Smooth muscle cell (in vitro differentiated cells): ENCODE measurements at regions not wholly inside any gene's neighbourhood (a gene's known extent, or its start where the extent isn't known, plus 50 kb on each side); places are given as distances from the start of the nearest gene placed in this dataset.

ENCODE experiments used
- DNase-seq: peaks from one replicate; lab custom pipeline; 2025; ENCODE audit not compliant: unreplicated experiment; lab: John Stamatoyannopoulos, UW
- H2AFZ ChIP-seq: fragments of 200-600 bp; sonication (generic); 2 replicates; pipeline ENCODE4 v1.6.0; 2016; ENCODE audit warnings: antibody characterized with exemption, low read depth, mild to moderate bottlenecking
- H3F3A ChIP-seq: fragments of 200-600 bp; sonication (generic); 2 replicates; pipeline ENCODE4 v1.6.0; 2017; ENCODE audit warnings: antibody characterized with exemption, low read depth
- H3K27ac ChIP-seq: fragments of 200-600 bp; sonication (generic); 2 replicates; pipeline ENCODE4 v1.5.1; 2016; ENCODE audit warnings: low read depth, mild to moderate bottlenecking
- H3K27me3 ChIP-seq: fragments of 200-600 bp; sonication (generic); 2 replicates; pipeline ENCODE4 v1.6.1; 2016; ENCODE audit warnings: low read depth, mild to moderate bottlenecking
- H3K36me3 ChIP-seq: fragments of 200-600 bp; sonication (generic); 2 replicates; pipeline ENCODE4 v1.5.1; 2016; ENCODE audit warnings: low read depth
- H3K4me1 ChIP-seq: fragments of 200-600 bp; sonication (generic); 2 replicates; pipeline ENCODE4 v1.5.1; 2016; ENCODE audit warnings: low read depth
- H3K4me2 ChIP-seq: fragments of 200-600 bp; sonication (generic); 2 replicates; pipeline ENCODE4 v1.6.0; 2016; ENCODE audit warnings: mild to moderate bottlenecking
- H3K4me3 ChIP-seq: fragments of 200-600 bp; sonication (generic); 2 replicates; pipeline ENCODE4 v1.5.1; 2016; ENCODE audit warnings: mild to moderate bottlenecking
- H3K79me2 ChIP-seq: fragments of 200-600 bp; sonication (generic); 2 replicates; pipeline ENCODE4 v1.6.0; 2016; ENCODE audit warnings: low read depth, mild to moderate bottlenecking
- H3K9ac ChIP-seq: fragments of 200-600 bp; sonication (generic); 2 replicates; pipeline ENCODE4 v1.6.0; 2016; ENCODE audit warnings: low read depth
- H3K9me3 ChIP-seq: fragments of 200-600 bp; sonication (generic); replicated peaks from 2 replicates; pipeline ENCODE4 v1.5.1; 2016; ENCODE audit warnings: low read depth
- H4K20me1 ChIP-seq: fragments of 200-600 bp; sonication (generic); 2 replicates; pipeline ENCODE4 v1.6.0; 2016; ENCODE audit warnings: low read depth
- WGBS: methylation state at CpG from one replicate; pipeline ENCODE4 v1.1.7; 2016; ENCODE audit warnings: low lambda C conversion rate; 5-methylcytosine and 5-hydroxymethylcytosine counted together
- TF ChIP-seq, protein P1 (sequence below): fragments of 200-600 bp; sonication (generic); IDR thresholded peaks from 2 replicates; pipeline ENCODE4 v1.5.1; 2017; ENCODE audit warnings: borderline replicate concordance, mild to moderate bottlenecking, antibody characterized with exemption; ENCODE audit not compliant: insufficient read depth, poor library complexity, severe bottlenecking

DNA sequence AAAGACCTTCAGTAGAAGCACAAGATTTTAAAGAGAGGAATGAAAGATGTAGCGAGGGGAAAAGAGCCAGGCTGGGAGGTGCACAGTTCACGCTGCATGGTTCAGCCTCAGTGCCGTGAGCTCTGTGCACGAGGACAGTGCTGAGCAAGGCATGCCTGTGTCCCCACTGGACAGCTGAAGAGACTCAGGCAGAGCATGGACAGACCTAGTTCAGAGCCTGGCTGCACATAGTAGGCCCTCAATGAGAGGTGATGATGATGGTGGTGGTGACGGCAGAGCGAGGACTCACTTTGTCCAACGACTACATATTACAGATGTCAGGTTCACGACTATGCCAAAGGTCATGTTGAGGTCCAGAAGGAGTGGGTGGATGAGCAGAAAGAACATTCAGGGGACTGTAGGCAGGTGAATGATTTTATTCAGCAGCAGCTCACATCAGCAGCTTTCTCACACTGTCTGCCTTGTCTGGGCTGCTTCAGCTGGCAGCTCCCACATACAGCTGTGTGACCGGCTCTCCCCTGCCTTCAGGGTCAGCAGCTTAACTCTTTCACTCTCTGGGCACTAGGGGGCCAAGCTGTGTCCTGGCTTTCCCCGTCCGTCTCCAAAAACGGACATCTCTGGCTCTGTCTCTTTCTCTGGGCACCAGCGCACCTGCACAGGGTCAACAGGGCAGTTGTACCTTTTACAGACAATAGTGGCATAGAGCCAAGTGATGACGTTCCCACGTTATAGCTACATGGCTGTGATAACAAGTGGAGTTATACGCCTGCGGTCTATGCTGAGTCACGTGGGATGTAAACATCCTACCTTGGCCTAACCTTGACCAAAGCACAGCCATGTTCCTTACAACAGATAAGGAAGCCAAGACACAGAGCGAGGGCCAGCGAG, 83.4 kb upstream of the KCNK12 start:
- Histone ChIP-seq H3F3A (no peaks in the 10 kb centered on the region), H3K4me3 (no peak overlapping the region), H4K20me1 (no peaks in the 10 kb centered on the region), H3K36me3 (no peaks in the 10 kb centered on the region), H3K9me3 (no peaks in the 10 kb centered on the region), H3K79me2 (no peaks in the 10 kb centered on the region), H3K4me2 (no peak overlapping the region), H3K27ac (no peak overlapping the region), H3K4me1 (no peaks in the 10 kb centered on the region), H3K27me3 (no peaks in the 10 kb centered on the region), H3K9ac (no peak overlapping the region), H2AFZ (no peak overlapping the region)
- WGBS: 64% methylated on average over 20 of the region's 20 CpGs
- no peak for DNase-seq
- TF ChIP-seq, protein P1, sequence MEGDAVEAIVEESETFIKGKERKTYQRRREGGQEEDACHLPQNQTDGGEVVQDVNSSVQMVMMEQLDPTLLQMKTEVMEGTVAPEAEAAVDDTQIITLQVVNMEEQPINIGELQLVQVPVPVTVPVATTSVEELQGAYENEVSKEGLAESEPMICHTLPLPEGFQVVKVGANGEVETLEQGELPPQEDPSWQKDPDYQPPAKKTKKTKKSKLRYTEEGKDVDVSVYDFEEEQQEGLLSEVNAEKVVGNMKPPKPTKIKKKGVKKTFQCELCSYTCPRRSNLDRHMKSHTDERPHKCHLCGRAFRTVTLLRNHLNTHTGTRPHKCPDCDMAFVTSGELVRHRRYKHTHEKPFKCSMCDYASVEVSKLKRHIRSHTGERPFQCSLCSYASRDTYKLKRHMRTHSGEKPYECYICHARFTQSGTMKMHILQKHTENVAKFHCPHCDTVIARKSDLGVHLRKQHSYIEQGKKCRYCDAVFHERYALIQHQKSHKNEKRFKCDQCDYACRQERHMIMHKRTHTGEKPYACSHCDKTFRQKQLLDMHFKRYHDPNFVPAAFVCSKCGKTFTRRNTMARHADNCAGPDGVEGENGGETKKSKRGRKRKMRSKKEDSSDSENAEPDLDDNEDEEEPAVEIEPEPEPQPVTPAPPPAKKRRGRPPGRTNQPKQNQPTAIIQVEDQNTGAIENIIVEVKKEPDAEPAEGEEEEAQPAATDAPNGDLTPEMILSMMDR: peak; percentile 20

DNA sequence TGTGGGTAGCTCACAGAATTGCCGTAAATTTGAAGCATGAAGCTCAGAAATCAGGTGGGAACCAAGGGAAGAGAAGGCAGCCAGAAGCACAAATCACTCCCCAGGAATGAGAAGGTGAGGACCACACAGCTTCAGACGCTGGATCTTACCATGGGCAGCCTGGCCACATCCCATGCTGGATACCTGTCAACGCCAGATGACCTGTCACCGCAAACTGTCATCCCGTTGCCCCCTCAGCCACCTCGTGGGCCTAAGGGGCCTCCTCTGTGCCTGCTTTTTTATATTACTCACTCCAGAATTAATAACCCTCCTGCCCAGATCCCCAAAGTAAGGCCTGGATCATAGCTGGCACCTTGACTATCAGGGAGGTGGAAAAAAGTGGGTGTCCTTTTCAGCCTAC, 82.3 kb upstream of the KCNK12 start:
- H3K27me3 ChIP-seq: no peaks in the 10 kb centered on the region
- H3K4me3 ChIP-seq: no peak overlapping the region
- no peaks in the 10 kb centered on the region for H3K9me3 ChIP-seq
- no peak overlapping the region for H3K9ac ChIP-seq
- no peaks in the 10 kb centered on the region for H3K79me2 ChIP-seq
- no peaks in the 10 kb centered on the region for H4K20me1 ChIP-seq
- 89% methylated on average over 6 of the region's 6 CpGs for whole genome bisulfite sequencing
- H3F3A ChIP-seq: no peaks in the 10 kb centered on the region
- no peak for DNase-seq
- H3K27ac ChIP-seq: no peak overlapping the region
- TF ChIP-seq, protein P1: no peak
- H3K4me2 ChIP-seq: no peak overlapping the region
- H2AFZ ChIP-seq: no peak overlapping the region
- no peaks in the 10 kb centered on the region for H3K36me3 ChIP-seq
- no peaks in the 10 kb centered on the region for H3K4me1 ChIP-seq

DNA sequence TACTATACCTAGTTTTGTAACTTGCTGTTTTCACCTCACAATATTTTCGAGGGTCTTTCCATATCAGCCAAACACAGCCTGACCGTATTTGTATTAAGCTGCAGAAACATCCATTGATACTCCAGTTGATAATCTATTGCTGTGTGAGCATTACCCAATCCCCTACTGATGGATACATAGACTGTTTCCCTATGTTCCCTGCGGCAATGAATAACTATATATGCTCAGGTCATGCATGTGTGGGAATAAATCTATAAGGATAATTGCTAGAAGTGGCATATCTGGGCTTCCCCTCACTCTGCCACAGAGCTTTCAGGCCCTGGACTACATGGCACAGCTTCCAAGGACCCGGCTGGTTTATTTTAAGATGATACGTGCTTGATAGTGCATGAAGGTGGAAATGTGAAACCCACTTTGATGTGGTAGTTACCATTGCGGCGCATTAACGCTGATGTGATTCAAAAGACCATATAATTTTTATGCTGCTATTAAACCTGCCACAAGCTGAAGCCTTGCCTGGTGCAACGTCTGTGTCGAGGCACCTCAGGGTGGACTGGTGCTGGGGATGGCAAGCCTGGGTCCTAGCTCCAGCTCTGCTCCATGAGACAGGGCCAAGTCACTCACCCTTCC, 81.4 kb upstream of the KCNK12 start:
- TF ChIP-seq, protein P1: no peak
- WGBS: 91% methylated on average over 10 of the region's 10 CpGs
- no peak overlapping the region for H3K9ac ChIP-seq
- H3K4me2 ChIP-seq: no peak overlapping the region
- H3K4me1 ChIP-seq: no peaks in the 10 kb centered on the region
- H3K79me2 ChIP-seq: no peaks in the 10 kb centered on the region
- no peak for DNase-seq
- no peaks in the 10 kb centered on the region for H4K20me1 ChIP-seq
- no peaks in the 10 kb centered on the region for H3K9me3 ChIP-seq
- H3K36me3 ChIP-seq: no peaks in the 10 kb centered on the region
- H3K27ac ChIP-seq: no peak overlapping the region
- no peak overlapping the region for H3K4me3 ChIP-seq
- no peak overlapping the region for H2AFZ ChIP-seq
- no peaks in the 10 kb centered on the region for H3F3A ChIP-seq
- H3K27me3 ChIP-seq: no peaks in the 10 kb centered on the region
